AG04450 (cell line): ENCODE measurements at regions not wholly inside any gene's neighbourhood (a gene's known extent, or its start where the extent isn't known, plus 50 kb on each side); places are given as distances from the start of the nearest gene placed in this dataset.

ENCODE experiments used
- CTCF ChIA-PET: fragments of 300-600, 350-600 bp; formaldehyde crosslinking; extraction: SDS; loops from one replicate; lab custom pipeline; 2022; ENCODE audit warnings: antibody characterized with exemption, inconsistent platforms; lab: Charles Lee
- POLR2A ChIA-PET: fragments of 350-600 bp; formaldehyde crosslinking; extraction: SDS; loops from one replicate; lab custom pipeline; 2021; ENCODE audit warnings: antibody characterized with exemption, inconsistent platforms; lab: Yijun Ruan, JAX
- DNase-seq: peaks from one replicate; pipeline ENCODE4 v3.0.0-alpha.2; 2011; ENCODE audit warnings: low read depth, low spot score
- H3K27ac ChIP-seq: one replicate; pipeline ENCODE4 v1.5.1; 2012; ENCODE audit warnings: low read depth, low read length, control low read depth
- H3K27me3 ChIP-seq: one replicate; pipeline ENCODE4 v1.6.0; 2012; ENCODE audit warnings: low read length; ENCODE audit not compliant: control insufficient read depth, insufficient read depth
- H3K4me3 ChIP-seq: 2 replicates; pipeline ENCODE4 v1.5.1; 2011; ENCODE audit warnings: mild to moderate bottlenecking, low read depth, low read length, control low read depth
- H3K9me3 ChIP-seq: 2 replicates; pipeline ENCODE4 v1.5.1; 2012; ENCODE audit warnings: low read length; ENCODE audit not compliant: control insufficient read depth, insufficient read depth
- CTCF ChIP-seq: IDR thresholded peaks from 2 replicates; pipeline ENCODE4 v1.5.1; 2011; ENCODE audit warnings: low read depth, low read length, control low read depth, inconsistent platforms

GRCh38 chr1:229841230-229841629 is 215.2 kb downstream of the URB2 start:
- CTCF ChIA-PET = no interaction called here
- TF ChIP-seq CTCF = no peak
- H3K4me3 ChIP-seq = no peak overlapping the region
- DNase-seq = no peak
- no peaks in the 10 kb centered on the region for H3K27me3 ChIP-seq
- POLR2A ChIA-PET = no interaction called here
- no peaks in the 10 kb centered on the region for H3K9me3 ChIP-seq
- no peak overlapping the region for H3K27ac ChIP-seq

GRCh38 chr1:229842302-229843255 is 216.5 kb downstream of the URB2 start:
- TF ChIP-seq CTCF = no peak
- ChIA-PET POLR2A (no interaction called here), CTCF (no interaction called here)
- no peak for DNase-seq
- Histone ChIP-seq H3K27me3 (no peaks in the 10 kb centered on the region), H3K4me3 (no peak overlapping the region), H3K9me3 (no peaks in the 10 kb centered on the region), H3K27ac (no peak overlapping the region)

GRCh38 chr1:229843627-229844238 is 217.7 kb downstream of the URB2 start:
- H3K27me3 ChIP-seq = no peaks in the 10 kb centered on the region
- H3K9me3 ChIP-seq = no peaks in the 10 kb centered on the region
- DNase-seq = no peak
- POLR2A ChIA-PET = no interaction called here
- CTCF ChIA-PET = no interaction called here
- TF ChIP-seq CTCF = no peak
- H3K4me3 ChIP-seq = no peak overlapping the region
- no peak overlapping the region for H3K27ac ChIP-seq

GRCh38 chr1:229844675-229845074 is 218.6 kb downstream of the URB2 start:
- H3K27me3 ChIP-seq = no peaks in the 10 kb centered on the region
- no peak for DNase-seq
- H3K9me3 ChIP-seq = no peaks in the 10 kb centered on the region
- no peak for TF ChIP-seq CTCF
- no peak overlapping the region for H3K27ac ChIP-seq
- CTCF ChIA-PET = no interaction called here
- POLR2A ChIA-PET = no interaction called here
- no peak overlapping the region for H3K4me3 ChIP-seq
